HG03175 (cell line): ENCODE measurements at regions not wholly inside any gene's neighbourhood (a gene's known extent, or its start where the extent isn't known, plus 50 kb on each side); places are given as distances from the start of the nearest gene placed in this dataset.

Experiments used
- ATAC-seq: cut with Tn5 transposase; IDR thresholded peaks from one replicate; pipeline ENCODE4 v1.9.1; 2021; ENCODE audit warnings: mild to moderate bottlenecking, moderate library complexity; ENCODE audit not compliant: unreplicated experiment

GRCh38 chr20:51269671-51270070 lies 246.8 kb upstream of the KCNG1 start:
- no peak for ATAC-seq

DNA sequence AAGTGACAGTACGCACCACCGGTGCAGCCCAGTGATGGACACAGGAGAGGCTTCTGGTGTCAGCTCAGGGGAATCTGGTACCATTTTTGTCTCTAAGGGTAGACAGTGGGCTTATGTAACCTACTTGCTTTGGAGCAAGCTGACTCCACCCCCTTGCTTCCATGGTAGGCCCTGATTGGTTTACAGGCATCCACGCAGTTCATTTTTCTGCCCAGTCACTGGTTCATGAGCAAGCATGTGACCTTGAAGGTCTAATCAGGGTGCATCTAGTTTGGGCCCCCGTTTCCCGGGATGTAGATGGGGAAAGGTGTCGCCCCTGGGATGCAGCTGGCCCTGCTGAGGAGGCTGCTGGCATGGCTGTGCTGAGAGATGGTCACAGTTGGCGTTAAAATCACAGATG lies 244.8 kb upstream of the KCNG1 start:
- ATAC-seq: no peak

DNA sequence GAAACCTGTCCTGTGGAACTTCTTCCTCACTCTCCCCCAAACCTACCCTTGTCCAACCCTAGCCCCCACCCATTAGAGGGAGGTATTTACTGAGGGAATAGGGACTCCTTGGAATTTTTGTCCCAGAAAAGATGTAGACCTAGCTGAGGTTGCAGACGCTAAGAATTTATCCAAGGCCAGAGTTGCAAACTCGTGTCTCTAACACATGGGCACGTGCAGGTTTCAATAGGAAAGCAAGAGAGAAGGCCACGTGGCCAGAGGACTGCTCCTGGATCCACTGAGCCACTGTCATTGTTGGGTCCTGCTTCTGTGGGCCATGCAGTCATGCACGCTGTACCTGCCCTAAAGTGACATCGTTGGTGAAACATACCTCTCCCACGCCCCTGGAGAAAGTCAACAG lies 243.4 kb upstream of the KCNG1 start:
- no peak for ATAC-seq

DNA sequence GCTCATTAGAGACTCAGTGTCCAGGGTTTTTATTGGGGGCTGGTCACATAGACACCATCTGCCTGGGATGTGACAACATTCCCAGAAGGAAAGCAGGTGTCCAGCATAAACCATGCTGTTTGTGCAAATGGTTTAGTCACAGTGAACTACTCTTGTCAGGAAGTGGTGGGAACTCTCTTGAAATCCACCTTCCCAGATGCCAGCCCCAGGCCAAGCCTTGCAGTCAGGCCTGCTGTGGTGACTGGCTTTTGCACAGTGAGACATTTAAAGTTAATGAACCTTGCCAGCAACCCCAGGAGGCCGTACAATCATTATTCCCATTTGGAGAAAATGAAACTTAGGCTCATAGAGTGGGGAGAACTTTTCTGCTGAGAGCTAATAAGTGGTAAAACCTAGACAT lies 242.5 kb upstream of the KCNG1 start:
- ATAC-seq: no peak

- ATAC-seq: no peak
These were observed 239.3 kb upstream of the KCNG1 start for GRCh38 chr20:51262240-51262639.

- ATAC-seq: no peak
These were observed 236.5 kb upstream of the KCNG1 start for GRCh38 chr20:51259455-51259854.

GRCh38 chr20:51258582-51259165 lies 235.8 kb upstream of the KCNG1 start:
- no peak for ATAC-seq

- no peak for ATAC-seq
These were observed 232.5 kb upstream of the KCNG1 start for GRCh38 chr20:51255417-51255816.

- no peak for ATAC-seq
These were observed 230.4 kb upstream of the KCNG1 start for GRCh38 chr20:51253280-51253679.

DNA sequence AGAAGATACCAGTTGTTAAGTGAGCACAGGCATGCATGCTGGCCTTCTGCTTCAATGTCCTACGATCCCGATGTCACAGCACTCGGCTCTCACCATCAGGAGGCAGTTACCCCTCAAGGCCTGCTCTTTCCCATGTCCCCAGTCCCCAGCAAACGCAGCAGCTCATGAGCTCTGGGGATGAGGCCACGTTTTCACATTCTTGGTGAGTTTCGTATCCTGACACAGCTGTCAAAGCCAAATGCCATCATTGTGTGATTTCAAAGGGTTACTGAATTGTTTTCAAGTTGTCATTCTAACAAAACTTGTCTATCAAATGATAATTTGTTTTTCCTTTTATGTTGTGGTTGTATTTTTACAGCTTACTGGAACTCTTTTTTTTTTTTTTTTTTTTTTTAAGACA lies 226.9 kb upstream of the KCNG1 start:
- ATAC-seq: no peak

DNA sequence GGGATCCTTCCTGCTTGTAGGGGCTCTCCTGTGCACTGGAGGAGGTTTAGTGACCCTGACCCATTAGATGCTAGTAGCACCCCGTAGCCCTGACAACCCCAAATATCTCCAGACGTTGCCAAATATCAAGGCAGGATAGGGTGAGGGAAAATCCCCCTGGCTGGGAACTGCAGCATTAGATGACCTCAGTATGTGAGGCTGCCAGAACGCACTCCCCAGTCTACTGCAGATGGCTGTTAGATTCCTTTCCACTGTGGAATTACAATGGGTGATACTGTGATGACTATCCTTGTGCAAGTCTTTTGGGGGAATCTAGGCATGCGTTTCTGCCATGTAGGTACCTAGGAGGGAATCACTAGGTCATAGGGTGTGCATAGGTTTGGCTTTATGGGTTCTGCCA lies 226.3 kb upstream of the KCNG1 start:
- no peak for ATAC-seq

DNA sequence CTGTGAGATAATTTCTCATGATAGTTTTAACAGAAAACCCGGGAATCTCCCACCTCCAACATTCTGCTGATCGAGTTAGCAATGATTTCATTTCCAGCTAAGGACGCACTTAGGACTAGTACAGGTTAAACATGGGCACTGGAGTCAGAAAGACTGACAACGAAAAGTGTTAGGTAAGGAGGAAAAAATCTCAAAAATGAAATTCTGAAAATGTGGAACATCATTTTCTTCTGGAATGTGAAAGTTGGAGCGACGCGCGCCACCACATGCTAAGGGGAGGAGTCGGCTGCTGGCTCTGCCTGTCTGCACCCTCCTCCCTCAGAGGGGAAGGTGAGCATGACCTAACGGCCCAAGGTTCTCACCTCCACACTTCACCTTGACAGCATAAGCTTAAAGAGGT lies 221.6 kb upstream of the KCNG1 start:
- no peak for ATAC-seq

DNA sequence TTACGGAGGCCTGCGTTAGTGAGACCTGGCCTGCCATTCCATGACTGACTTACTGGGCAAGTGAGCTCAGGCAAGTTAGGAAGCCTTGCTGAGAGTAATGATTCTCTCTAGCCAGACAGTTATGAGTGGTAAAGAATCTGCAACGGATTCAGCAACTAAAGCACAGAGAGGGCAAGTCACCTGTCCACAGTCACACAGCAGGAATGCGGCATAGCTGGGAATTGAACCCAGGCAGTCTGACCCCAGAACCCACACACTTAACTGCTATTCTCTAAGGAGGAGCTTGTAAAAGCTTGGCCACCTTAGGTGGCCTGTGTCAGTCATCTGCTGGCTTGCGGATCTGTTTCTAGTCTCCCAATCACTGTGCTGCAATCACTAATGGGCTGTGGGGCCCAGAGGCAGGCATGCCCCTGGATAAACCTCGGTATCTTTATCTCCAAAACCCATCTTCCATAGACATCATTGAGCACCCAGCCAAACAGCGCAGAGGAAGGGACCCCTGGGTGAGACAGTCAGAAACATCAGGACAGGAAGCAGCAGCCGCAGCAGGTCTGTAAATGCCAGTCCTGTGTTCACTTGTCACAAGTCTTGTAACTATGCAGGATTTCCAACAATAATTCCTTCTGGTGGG lies 215.9 kb upstream of the KCNG1 start:
- ATAC-seq: no peak

GRCh38 chr20:51237791-51238190 lies 214.9 kb upstream of the KCNG1 start:
- ATAC-seq: no peak

- no peak for ATAC-seq
These were observed 214.4 kb upstream of the KCNG1 start for GRCh38 chr20:51237278-51237677.

GRCh38 chr20:51236421-51236820 lies 213.5 kb upstream of the KCNG1 start:
- ATAC-seq: no peak

DNA sequence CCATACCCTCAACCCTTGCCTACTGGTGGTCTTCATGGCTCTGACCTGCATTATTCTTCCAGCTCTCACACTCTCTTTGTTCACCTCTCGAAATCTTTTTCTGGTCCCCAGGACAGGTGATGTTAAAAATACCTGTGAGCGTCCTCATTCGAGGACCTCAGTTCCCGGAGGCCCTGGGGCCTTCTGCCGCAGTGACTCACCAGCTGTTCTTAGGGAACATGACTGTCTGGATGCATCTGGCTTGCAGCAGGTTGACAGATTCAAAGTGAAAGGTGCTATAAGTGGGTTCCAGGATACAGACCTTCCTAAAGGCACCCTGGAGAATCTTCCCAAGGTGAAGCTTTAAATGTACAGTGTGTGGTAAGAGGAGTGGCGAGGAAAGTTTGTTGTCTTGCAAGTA lies 210.4 kb upstream of the KCNG1 start:
- no peak for ATAC-seq

DNA sequence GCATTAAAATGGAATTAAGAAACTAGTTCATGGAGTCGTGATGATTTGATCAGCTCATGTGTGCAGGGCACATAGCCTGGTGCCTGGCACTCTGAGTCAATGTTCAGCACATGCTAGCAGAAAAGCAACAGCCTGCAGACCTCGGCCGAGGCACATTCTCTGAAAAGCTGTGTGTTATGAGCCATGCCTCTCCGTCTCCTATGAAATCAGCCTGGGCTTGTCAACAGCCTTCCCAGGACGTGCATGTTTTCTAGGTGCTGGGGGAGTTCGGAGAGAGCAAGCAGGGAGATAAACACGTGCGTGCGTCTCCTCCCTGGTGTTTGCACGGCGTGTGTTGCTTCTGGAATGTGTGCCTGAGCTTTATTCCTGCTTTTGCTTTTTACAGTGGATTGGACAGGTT lies 207.8 kb upstream of the KCNG1 start:
- ATAC-seq: no peak

GRCh38 chr20:51228763-51229162 lies 205.9 kb upstream of the KCNG1 start:
- ATAC-seq: no peak

- no peak for ATAC-seq
These were observed 204.8 kb upstream of the KCNG1 start for GRCh38 chr20:51227744-51228143.

- ATAC-seq: no peak
These were observed 200.3 kb upstream of the KCNG1 start for GRCh38 chr20:51223183-51223720.

- ATAC-seq: no peak
These were observed 199.0 kb upstream of the KCNG1 start for GRCh38 chr20:51221791-51222408.
